Anterior cingulate cortex (tissue), 58 donors: ENCODE measurements at regions not wholly inside any gene's neighbourhood (a gene's known extent, or its start where the extent isn't known, plus 50 kb on each side); places are given as distances from the start of the nearest gene placed in this dataset.
A peak's percentile ranks its signal among the peaks of the same experiment; 100 is the strongest.

Source experiments
- DNase-seq, 58 donors: peaks; one replicate each; lab custom pipeline; 2025; lab: John Stamatoyannopoulos, UW

- DNase-seq, result no peak
These were observed 174.8 kb upstream of the SERP2 start for GRCh38 chr13:44198826-44199225.

- peak in 1 of 58 donors; percentile 47 for DNase-seq
These were observed 173.9 kb upstream of the SERP2 start for GRCh38 chr13:44199627-44200207.

- no peak for DNase-seq
These were observed 167.2 kb upstream of the SERP2 start for GRCh38 chr13:44206434-44206833.

GRCh38 chr13:44207476-44207875 is 166.1 kb upstream of the SERP2 start:
- DNase-seq, result no peak

GRCh38 chr13:44210525-44210924 is 163.1 kb upstream of the SERP2 start:
- peak in 1 of 58 donors; percentile 15 for DNase-seq

GRCh38 chr13:44211286-44211685 is 162.3 kb upstream of the SERP2 start:
- DNase-seq, result peak in 45 of 58 donors; percentile 7 to 92 (median 50)

GRCh38 chr13:44211704-44212346 is 161.8 kb upstream of the SERP2 start:
- peak in 3 of 58 donors; percentile 50 to 67 (median 53) for DNase-seq

GRCh38 chr13:44212633-44213396 is 160.8 kb upstream of the SERP2 start:
- no peak for DNase-seq

- DNase-seq, result peak in 14 of 58 donors; percentile 10 to 65 (median 30)
These were observed 155.0 kb upstream of the SERP2 start for GRCh38 chr13:44218501-44219240.

GRCh38 chr13:44219577-44220548 is 153.8 kb upstream of the SERP2 start:
- no peak for DNase-seq

- no peak for DNase-seq
These were observed 152.7 kb upstream of the SERP2 start for GRCh38 chr13:44220948-44221347.

- DNase-seq, result no peak
These were observed 152.0 kb upstream of the SERP2 start for GRCh38 chr13:44221657-44222056.

- DNase-seq, result no peak
These were observed 149.7 kb upstream of the SERP2 start for GRCh38 chr13:44223770-44224444.

GRCh38 chr13:44224450-44225149 is 149.0 kb upstream of the SERP2 start:
- DNase-seq, result peak in 1 of 58 donors; percentile 25

- no peak for DNase-seq
These were observed 144.1 kb upstream of the SERP2 start for GRCh38 chr13:44229371-44230030.

- no peak for DNase-seq
These were observed 143.6 kb upstream of the SERP2 start for GRCh38 chr13:44230071-44230470.

- DNase-seq, result no peak
These were observed 142.9 kb upstream of the SERP2 start for GRCh38 chr13:44230736-44231135.
